Neural progenitor cell (in vitro differentiated cells): ENCODE measurements at regions not wholly inside any gene's neighbourhood (a gene's known extent, or its start where the extent isn't known, plus 50 kb on each side); places are given as distances from the start of the nearest gene placed in this dataset.

Experiments used
- EZH2 ChIP-seq: fragments of 200-600 bp; sonication (generic); IDR thresholded peaks from 2 replicates; pipeline ENCODE4 v1.6.1; 2017; ENCODE audit warnings: antibody characterized with exemption, mild to moderate bottlenecking, moderate library complexity
- TF ChIP-seq, protein P1 (sequence below): fragments of 200-600 bp; sonication (generic); IDR thresholded peaks from 2 replicates; pipeline ENCODE4 v1.5.1; 2017; ENCODE audit warnings: antibody characterized with exemption, mild to moderate bottlenecking

DNA sequence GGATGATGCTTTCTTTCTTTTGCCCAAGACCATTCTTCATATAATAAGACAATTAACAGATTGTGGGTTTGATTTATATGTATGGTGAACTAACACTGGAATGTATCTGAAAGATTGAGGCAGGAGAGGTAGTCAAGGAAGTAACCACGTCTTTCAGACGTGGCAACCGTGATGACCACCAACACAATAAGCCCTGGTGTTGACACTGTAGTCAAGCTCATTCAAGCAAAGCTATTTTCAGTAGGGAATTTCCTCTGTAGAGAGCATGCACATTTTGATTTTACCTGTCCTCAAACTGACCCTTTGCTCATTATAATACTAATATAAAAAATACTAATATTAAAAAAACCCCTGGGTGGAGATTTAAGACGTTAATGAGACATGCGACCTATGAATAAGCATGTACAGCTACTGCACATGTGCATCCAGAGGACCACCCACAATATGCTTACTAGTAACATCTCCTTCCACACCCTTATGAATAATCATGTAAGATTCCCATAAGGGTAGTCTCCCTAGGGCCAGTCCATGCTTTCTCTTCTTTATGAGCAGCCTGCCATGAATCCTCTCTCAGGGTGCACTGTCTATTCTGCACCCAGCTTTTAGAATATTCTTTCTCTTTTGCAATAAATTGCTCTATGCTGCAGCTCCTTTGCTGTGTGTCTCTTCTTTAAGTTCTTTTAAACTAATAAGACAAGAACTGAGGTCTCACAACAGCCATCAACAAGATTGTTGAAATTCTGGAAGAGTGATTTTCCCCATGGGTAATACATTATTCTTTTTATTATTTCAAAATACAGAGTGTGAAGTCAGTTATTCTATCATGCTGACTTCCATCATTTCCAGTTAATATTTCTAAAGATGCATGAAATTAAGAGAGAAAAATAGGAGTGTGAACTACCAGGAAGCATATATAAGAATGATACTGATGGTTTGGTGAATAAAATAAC is 151.3 kb upstream of the NPVF start:
- TF ChIP-seq, protein P1, sequence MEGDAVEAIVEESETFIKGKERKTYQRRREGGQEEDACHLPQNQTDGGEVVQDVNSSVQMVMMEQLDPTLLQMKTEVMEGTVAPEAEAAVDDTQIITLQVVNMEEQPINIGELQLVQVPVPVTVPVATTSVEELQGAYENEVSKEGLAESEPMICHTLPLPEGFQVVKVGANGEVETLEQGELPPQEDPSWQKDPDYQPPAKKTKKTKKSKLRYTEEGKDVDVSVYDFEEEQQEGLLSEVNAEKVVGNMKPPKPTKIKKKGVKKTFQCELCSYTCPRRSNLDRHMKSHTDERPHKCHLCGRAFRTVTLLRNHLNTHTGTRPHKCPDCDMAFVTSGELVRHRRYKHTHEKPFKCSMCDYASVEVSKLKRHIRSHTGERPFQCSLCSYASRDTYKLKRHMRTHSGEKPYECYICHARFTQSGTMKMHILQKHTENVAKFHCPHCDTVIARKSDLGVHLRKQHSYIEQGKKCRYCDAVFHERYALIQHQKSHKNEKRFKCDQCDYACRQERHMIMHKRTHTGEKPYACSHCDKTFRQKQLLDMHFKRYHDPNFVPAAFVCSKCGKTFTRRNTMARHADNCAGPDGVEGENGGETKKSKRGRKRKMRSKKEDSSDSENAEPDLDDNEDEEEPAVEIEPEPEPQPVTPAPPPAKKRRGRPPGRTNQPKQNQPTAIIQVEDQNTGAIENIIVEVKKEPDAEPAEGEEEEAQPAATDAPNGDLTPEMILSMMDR = no peak
- TF ChIP-seq EZH2 = no peak
